ENCODE measurements at regions not wholly inside any gene's neighbourhood (a gene's known extent, or its start where the extent isn't known, plus 50 kb on each side); places are given as distances from the start of the nearest gene placed in this dataset.

- Histone ChIP-seq H3K36me3 (no peaks in the 10 kb centered on the region), H3K4me3 (no peak overlapping the region), H3K27ac (no peak overlapping the region), H3K27me3 (replicated peaks; ENCODE audit: insufficient read depth) (no peaks in the 10 kb centered on the region), H3K4me1 (replicated peaks) (no peaks in the 10 kb centered on the region), H3K9me3 (no peaks in the 10 kb centered on the region)
- intact Hi-C loops (cut with DNase I), result no loop called here
- DNase-seq (ENCODE audit: low spot score), result no peak
- 76% methylated on average over 4 of the region's 4 CpGs for WGBS
- TF ChIP-seq POLR2A (IDR thresholded peaks at IDR 0.05), result no peak
- no peak for TF ChIP-seq POLR2AphosphoS5 (IDR thresholded peaks at IDR 0.05)
- TF ChIP-seq, protein P1, sequence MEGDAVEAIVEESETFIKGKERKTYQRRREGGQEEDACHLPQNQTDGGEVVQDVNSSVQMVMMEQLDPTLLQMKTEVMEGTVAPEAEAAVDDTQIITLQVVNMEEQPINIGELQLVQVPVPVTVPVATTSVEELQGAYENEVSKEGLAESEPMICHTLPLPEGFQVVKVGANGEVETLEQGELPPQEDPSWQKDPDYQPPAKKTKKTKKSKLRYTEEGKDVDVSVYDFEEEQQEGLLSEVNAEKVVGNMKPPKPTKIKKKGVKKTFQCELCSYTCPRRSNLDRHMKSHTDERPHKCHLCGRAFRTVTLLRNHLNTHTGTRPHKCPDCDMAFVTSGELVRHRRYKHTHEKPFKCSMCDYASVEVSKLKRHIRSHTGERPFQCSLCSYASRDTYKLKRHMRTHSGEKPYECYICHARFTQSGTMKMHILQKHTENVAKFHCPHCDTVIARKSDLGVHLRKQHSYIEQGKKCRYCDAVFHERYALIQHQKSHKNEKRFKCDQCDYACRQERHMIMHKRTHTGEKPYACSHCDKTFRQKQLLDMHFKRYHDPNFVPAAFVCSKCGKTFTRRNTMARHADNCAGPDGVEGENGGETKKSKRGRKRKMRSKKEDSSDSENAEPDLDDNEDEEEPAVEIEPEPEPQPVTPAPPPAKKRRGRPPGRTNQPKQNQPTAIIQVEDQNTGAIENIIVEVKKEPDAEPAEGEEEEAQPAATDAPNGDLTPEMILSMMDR (IDR thresholded peaks at IDR 0.05), result no peak
Measured at GRCh38 chr19:31099515-31100205, 249.6 kb downstream of the TSHZ3 start.

DNA sequence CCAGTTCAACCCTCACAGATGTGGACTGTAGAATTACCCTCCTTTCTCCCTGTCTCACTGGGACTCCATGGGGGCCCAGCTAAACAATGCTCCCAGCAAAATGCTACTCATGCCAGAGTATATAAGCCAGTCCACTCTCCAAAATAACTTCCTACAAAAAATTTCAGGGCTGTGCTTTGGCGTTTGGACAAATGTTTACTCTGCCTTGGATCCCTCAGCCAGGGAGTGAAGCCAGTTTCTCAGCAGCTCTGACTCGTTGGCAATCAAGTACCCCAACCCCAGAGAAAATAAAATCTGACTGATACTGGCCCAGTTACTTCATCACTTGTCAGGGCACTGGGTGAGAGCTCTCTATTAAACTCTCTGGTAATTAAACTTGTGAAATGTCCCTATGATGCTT, 250.4 kb downstream of the TSHZ3 start:
- Histone ChIP-seq H3K4me1 (replicated peaks) (no peaks in the 10 kb centered on the region), H3K4me3 (no peak overlapping the region), H3K9me3 (no peaks in the 10 kb centered on the region), H3K27ac (no peak overlapping the region), H3K36me3 (no peaks in the 10 kb centered on the region), H3K27me3 (replicated peaks; ENCODE audit: insufficient read depth) (no peaks in the 10 kb centered on the region)
- 18% methylated on average over 2 of the region's 2 CpGs for WGBS
- no peak for TF ChIP-seq POLR2A (IDR thresholded peaks at IDR 0.05)
- TF ChIP-seq, protein P1 (IDR thresholded peaks at IDR 0.05), result no peak
- no peak for TF ChIP-seq POLR2AphosphoS5 (IDR thresholded peaks at IDR 0.05)
- intact Hi-C loops (cut with DNase I), result no loop called here
- no peak for DNase-seq (ENCODE audit: low spot score)

DNA sequence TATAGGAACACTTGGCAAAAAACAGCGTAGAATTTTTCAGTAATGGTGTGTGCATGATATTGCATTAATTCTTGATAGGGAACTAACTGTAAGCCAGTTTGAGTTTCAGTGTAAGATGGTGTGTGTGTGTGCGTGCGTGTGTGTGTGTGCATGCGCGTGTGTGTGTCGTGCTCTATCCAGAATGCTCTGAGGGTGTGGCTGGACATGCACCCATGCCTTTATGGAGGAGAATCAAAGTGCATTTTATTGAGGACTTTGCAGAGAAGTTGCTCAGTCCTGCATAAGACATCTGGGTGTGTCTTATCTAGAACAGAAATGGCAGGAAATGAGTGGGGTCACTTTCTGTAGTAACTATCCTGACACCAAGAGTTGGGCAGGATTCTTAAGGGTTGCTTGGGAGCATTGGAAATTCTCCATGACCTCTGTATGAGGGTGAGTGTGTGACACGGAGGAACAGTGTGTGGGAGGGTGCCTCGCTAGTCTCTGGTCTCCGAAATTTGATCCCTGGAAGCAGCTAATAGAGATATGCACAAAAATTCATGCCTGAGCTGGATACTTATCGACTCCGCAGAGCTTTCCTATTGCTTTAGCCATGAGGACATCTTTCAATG, 252.2 kb downstream of the TSHZ3 start:
- intact Hi-C loops (cut with DNase I), result no loop called here

DNA sequence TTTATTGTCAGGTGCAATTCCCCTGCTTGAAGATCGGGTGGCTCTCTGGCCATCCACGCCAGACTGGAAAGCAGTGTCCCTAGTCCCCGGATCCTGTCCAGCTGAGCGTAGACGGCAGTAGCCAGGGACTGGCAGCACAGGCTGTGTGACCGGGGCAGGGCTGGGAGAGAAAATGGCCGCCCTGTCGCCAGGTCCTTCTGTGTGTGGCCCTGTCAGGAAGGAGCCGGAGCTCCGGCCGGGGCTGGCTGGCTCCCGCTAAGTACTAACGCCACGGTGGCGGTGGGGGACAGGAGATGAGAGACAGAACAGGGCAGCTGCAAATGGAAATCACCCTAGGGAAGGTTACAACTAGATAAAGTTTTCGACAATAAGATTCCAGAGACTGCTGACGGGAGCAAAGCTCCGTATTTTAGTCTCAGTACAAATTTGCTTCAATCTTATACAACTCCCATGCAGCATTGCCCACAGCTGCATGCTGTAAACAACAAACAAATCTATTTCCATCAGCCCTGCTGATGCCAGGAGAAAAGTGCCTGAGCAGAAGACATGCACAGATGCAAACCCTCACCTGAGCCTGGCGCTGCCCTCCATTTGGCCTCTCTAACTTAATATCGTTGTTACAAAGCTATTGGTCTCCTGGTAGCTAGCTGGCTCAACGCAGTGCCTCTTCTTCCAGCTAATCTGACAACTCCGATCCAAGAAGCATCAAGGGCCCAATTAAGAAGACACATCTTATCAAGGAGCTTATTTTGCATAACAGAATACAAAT, 253.0 kb downstream of the TSHZ3 start:
- TF ChIP-seq POLR2A (IDR thresholded peaks at IDR 0.05), result no peak
- Histone ChIP-seq H3K36me3 (no peaks in the 10 kb centered on the region), H3K4me1 (replicated peaks) (no peaks in the 10 kb centered on the region), H3K27me3 (replicated peaks; ENCODE audit: insufficient read depth) (no peaks in the 10 kb centered on the region), H3K9me3 (no peaks in the 10 kb centered on the region), H3K27ac (no peak overlapping the region), H3K4me3 (no peak overlapping the region)
- intact Hi-C loops (cut with DNase I), result no loop called here
- 82% methylated on average over 22 of the region's 22 CpGs for WGBS
- no peak for DNase-seq (ENCODE audit: low spot score)

More for the DNA sequence above, 252.2 kb downstream of the TSHZ3 start:
- Histone ChIP-seq H3K27ac (no peak overlapping the region), H3K27me3 (replicated peaks; ENCODE audit: insufficient read depth) (no peaks in the 10 kb centered on the region), H3K36me3 (no peaks in the 10 kb centered on the region), H3K4me3 (no peak overlapping the region), H3K9me3 (no peaks in the 10 kb centered on the region), H3K4me1 (replicated peaks) (no peaks in the 10 kb centered on the region)
- 71% methylated on average over 11 of the region's 11 CpGs for WGBS
- no peak for TF ChIP-seq POLR2A (IDR thresholded peaks at IDR 0.05)
- TF ChIP-seq, protein P1 (IDR thresholded peaks at IDR 0.05), result no peak
- TF ChIP-seq POLR2AphosphoS5 (IDR thresholded peaks at IDR 0.05), result no peak
- no peak for DNase-seq (ENCODE audit: low spot score)

DNA sequence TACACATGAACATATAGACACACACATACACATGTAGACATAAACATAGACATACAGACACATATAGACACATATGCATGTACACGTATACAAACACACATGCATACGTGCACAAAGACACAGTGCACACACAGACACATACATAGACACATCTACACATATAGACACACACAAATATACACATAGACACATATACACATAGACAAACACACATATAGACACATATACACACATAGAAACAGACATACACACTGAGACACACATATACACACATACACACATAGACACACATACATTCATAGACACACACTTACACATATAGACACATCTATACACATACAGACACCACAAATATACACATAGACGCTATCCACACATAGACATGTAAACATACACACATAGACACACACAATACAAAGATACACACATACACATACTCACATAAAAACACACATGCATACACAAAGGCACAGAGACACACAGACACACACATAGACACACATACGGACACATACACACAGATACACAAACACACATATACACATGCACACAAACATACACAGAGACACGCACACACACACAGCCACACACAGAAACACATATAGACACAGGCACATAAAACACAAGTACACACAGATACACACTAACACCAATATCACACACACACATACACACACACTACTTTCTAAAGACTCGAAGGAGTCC, 254.0 kb downstream of the TSHZ3 start:
- 95% methylated on average over 6 of the region's 6 CpGs for WGBS
- Histone ChIP-seq H3K4me3 (no peak overlapping the region), H3K36me3 (no peaks in the 10 kb centered on the region), H3K9me3 (no peaks in the 10 kb centered on the region), H3K27ac (no peak overlapping the region), H3K4me1 (replicated peaks) (no peaks in the 10 kb centered on the region), H3K27me3 (replicated peaks; ENCODE audit: insufficient read depth) (no peaks in the 10 kb centered on the region)
- intact Hi-C loops (cut with DNase I), result no loop called here
- DNase-seq (ENCODE audit: low spot score), result no peak
- TF ChIP-seq POLR2AphosphoS5 (IDR thresholded peaks at IDR 0.05) (no peak), POLR2A (IDR thresholded peaks at IDR 0.05) (no peak)
- TF ChIP-seq, protein P1 (IDR thresholded peaks at IDR 0.05), result no peak

All from prostate gland (tissue), 2 donors.